Thymus (tissue), 11 donors: ENCODE measurements at regions not wholly inside any gene's neighbourhood (a gene's known extent, or its start where the extent isn't known, plus 50 kb on each side); places are given as distances from the start of the nearest gene placed in this dataset.
"Not testable (repeated sequence)": the region's sequence is repeated elsewhere in the genome, so short reads cannot be mapped to it uniquely, and the experiment has no call there.

Source experiments
- DNase-seq, 9 donors: peaks; one replicate each; pipeline ENCODE4 v3.0.0-alpha.2; 2013; ENCODE audit warnings: low spot score in 9 of 9, low read depth in 6 of 9, missing footprints in 1 of 9
- H3K27ac ChIP-seq, 2 donors: one replicate each; pipeline ENCODE4 v1.5.1; 2013; ENCODE audit warnings: control low read depth in 1 of 2, low read depth in 1 of 2, low read length in 1 of 2, mild to moderate bottlenecking in 1 of 2, moderate library complexity in 1 of 2
- H3K27me3 ChIP-seq, 2 donors: one replicate each; pipeline ENCODE4 v1.5.1; 2013; ENCODE audit warnings: low read length in 1 of 2; ENCODE audit not compliant: control insufficient read depth in 2 of 2, insufficient read depth in 1 of 2
- H3K36me3 ChIP-seq, 2 donors: one replicate each; pipeline ENCODE4 v1.5.1; 2013; ENCODE audit warnings: low read length in 1 of 2, mild to moderate bottlenecking in 1 of 2, moderate library complexity in 1 of 2; ENCODE audit not compliant: control insufficient read depth in 2 of 2, insufficient read depth in 2 of 2
- H3K4me1 ChIP-seq, 2 donors: one replicate each; pipeline ENCODE4 v1.5.1; 2013; ENCODE audit warnings: low read length in 2 of 2; ENCODE audit not compliant: control insufficient read depth in 2 of 2, insufficient read depth in 2 of 2
- H3K4me3 ChIP-seq, 2 donors: one replicate each; pipeline ENCODE4 v1.5.1; 2013; ENCODE audit warnings: low read length in 2 of 2, control low read depth in 1 of 2, mild to moderate bottlenecking in 1 of 2
- H3K9me3 ChIP-seq, 2 donors: one replicate each; pipeline ENCODE4 v1.5.1; 2013; ENCODE audit warnings: low read length in 1 of 2, mild to moderate bottlenecking in 1 of 2; ENCODE audit not compliant: control insufficient read depth in 2 of 2, insufficient read depth in 1 of 2
- WGBS: extraction: QIAGEN DNeasy Blood & Tissue Kit; methylation state at CpG from one replicate; pipeline ENCODE4 v1.1.7; 2013; 5-methylcytosine and 5-hydroxymethylcytosine counted together
- donor health status: healthy.

GRCh38 chr3:75840160-75840559, 54.8 kb upstream of the ZNF717 start:
- WGBS: 90% methylated on average over 4 of the region's 4 CpGs
- not testable (repeated sequence) for H3K27me3 ChIP-seq, H3K4me3 ChIP-seq, H3K27ac ChIP-seq, H3K36me3 ChIP-seq, H3K9me3 ChIP-seq, H3K4me1 ChIP-seq, DNase-seq

GRCh38 chr3:75850301-75851008, 65.1 kb upstream of the ZNF717 start:
- not testable (repeated sequence) for H3K27ac ChIP-seq, DNase-seq, H3K36me3 ChIP-seq, H3K4me3 ChIP-seq, H3K27me3 ChIP-seq, H3K9me3 ChIP-seq, H3K4me1 ChIP-seq
- 79% methylated on average over 22 of the region's 22 CpGs for WGBS

- Histone ChIP-seq H3K4me3 (no peak overlapping the region), H3K4me1 (no peaks in the 10 kb centered on the region), H3K27me3 (no peaks in the 10 kb centered on the region), H3K27ac (no peak overlapping the region), H3K9me3 (no peaks in the 10 kb centered on the region), H3K36me3 (no peaks in the 10 kb centered on the region)
- WGBS: 94% methylated on average over 1 of the region's 1 CpG
- no peak for DNase-seq
Measured at GRCh38 chr3:75863130-75863529, 77.8 kb upstream of the ZNF717 start.

- Histone ChIP-seq H3K4me1 (no peaks in the 10 kb centered on the region), H3K27me3 (no peaks in the 10 kb centered on the region), H3K4me3 (no peak overlapping the region), H3K36me3 (no peaks in the 10 kb centered on the region), H3K27ac (no peak overlapping the region), H3K9me3 (no peaks in the 10 kb centered on the region)
- no peak for DNase-seq
- 78% methylated on average over 2 of the region's 2 CpGs for WGBS
Measured at GRCh38 chr3:75863878-75864277, 78.5 kb upstream of the ZNF717 start.

GRCh38 chr3:75883719-75884118, 98.4 kb upstream of the ZNF717 start:
- DNase-seq, H3K4me1 ChIP-seq, H3K27me3 ChIP-seq, H3K36me3 ChIP-seq, H3K9me3 ChIP-seq, H3K27ac ChIP-seq, H3K4me3 ChIP-seq: not testable (repeated sequence)
- 80% methylated on average over 5 of the region's 5 CpGs for WGBS

- no peaks in the 10 kb centered on the region for H3K9me3 ChIP-seq
- H3K27me3 ChIP-seq: no peaks in the 10 kb centered on the region
- DNase-seq: no peak
- no peaks in the 10 kb centered on the region for H3K4me1 ChIP-seq
- WGBS: 75% methylated on average over 2 of the region's 2 CpGs
- H3K36me3 ChIP-seq: no peaks in the 10 kb centered on the region
- no peak overlapping the region for H3K27ac ChIP-seq
- no peak overlapping the region for H3K4me3 ChIP-seq
Measured at GRCh38 chr3:75886971-75887526, 101.7 kb upstream of the ZNF717 start.

GRCh38 chr3:75894234-75894633, 108.9 kb upstream of the ZNF717 start:
- no peaks in the 10 kb centered on the region for H3K4me1 ChIP-seq
- no peaks in the 10 kb centered on the region for H3K36me3 ChIP-seq
- DNase-seq: no peak
- no peak overlapping the region for H3K4me3 ChIP-seq
- H3K9me3 ChIP-seq: no peaks in the 10 kb centered on the region
- no peak overlapping the region for H3K27ac ChIP-seq
- H3K27me3 ChIP-seq: no peaks in the 10 kb centered on the region
- WGBS: 66% methylated on average over 1 of the region's 1 CpG

- H3K36me3 ChIP-seq: no peaks in the 10 kb centered on the region
- no peak overlapping the region for H3K27ac ChIP-seq
- WGBS: 81% methylated on average over 4 of the region's 4 CpGs
- DNase-seq: no peak
- no peaks in the 10 kb centered on the region for H3K27me3 ChIP-seq
- no peaks in the 10 kb centered on the region for H3K9me3 ChIP-seq
- H3K4me3 ChIP-seq: no peak overlapping the region
- H3K4me1 ChIP-seq: no peaks in the 10 kb centered on the region
Measured at GRCh38 chr3:75896265-75896664, 110.9 kb upstream of the ZNF717 start.

- not testable (repeated sequence) for DNase-seq, H3K27me3 ChIP-seq, H3K4me3 ChIP-seq, H3K4me1 ChIP-seq, H3K36me3 ChIP-seq, H3K9me3 ChIP-seq, H3K27ac ChIP-seq
- 87% methylated on average over 4 of the region's 4 CpGs for WGBS
Measured at GRCh38 chr3:75901446-75901845, 116.1 kb upstream of the ZNF717 start.
